ENCODE measurements at regions not wholly inside any gene's neighbourhood (a gene's known extent, or its start where the extent isn't known, plus 50 kb on each side); places are given as distances from the start of the nearest gene placed in this dataset.

DNA sequence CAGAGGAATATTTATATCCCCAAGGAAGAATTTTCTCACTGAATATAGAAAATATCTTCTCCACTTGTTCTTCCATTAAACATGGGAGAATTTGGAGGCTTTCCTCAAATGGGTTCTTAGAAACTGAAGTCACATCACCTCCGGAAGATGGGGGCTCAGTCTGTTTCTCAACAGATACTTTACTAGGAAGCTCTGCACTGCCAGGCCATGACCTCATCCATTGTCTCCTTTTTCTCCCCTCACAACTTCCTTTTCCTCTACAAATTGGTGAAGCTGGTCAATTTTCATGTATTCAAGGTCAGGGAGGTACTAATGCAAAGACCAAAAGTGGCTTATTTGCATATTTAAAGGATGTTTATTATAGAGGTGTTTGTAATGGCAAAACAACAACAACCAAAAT is 173.1 kb downstream of the RNF152 start:
- Histone ChIP-seq H3K9me1 (ENCODE audit: control insufficient read depth, extremely low read depth, insufficient read depth, low read length) (no peaks in the 10 kb centered on the region), H3K27ac (ENCODE audit: control insufficient read depth, insufficient read depth, low read length) (no peak overlapping the region), H4K20me1 (ENCODE audit: control insufficient read depth, extremely low read depth, insufficient read depth, low read length) (no peaks in the 10 kb centered on the region), H3K4me2 (ENCODE audit: control insufficient read depth, extremely low read depth, insufficient read depth, low read depth, low read length) (no peak overlapping the region), H3K9me3 (ENCODE audit: control insufficient read depth, low read depth, low read length) (no peaks in the 10 kb centered on the region), H3K27me3 (ENCODE audit: control insufficient read depth, extremely low read depth, insufficient read depth, low read length) (no peaks in the 10 kb centered on the region), H3K36me3 (ENCODE audit: control insufficient read depth in 2 of 2, extremely low read depth in 1 of 2, insufficient read depth in 2 of 2, low read length in 2 of 2) (no peaks in the 10 kb centered on the region), H3K4me1 (ENCODE audit: control insufficient read depth, extremely low read depth, insufficient read depth, low read length) (no peaks in the 10 kb centered on the region), H3K4me3 (ENCODE audit: control insufficient read depth in 2 of 3, extremely low read depth in 1 of 3, insufficient read depth in 2 of 3, low read depth in 1 of 3, low read length in 3 of 3) (no peak overlapping the region), H2AFZ (ENCODE audit: control insufficient read depth, low read length) (no peak overlapping the region), H3K79me2 (ENCODE audit: control insufficient read depth, insufficient read depth, low read length) (no peaks in the 10 kb centered on the region), H3K9ac (ENCODE audit: control insufficient read depth, extremely low read depth, insufficient read depth, low read length) (no peak overlapping the region)
- FAIRE-seq = no peak
- TF ChIP-seq, protein P1, sequence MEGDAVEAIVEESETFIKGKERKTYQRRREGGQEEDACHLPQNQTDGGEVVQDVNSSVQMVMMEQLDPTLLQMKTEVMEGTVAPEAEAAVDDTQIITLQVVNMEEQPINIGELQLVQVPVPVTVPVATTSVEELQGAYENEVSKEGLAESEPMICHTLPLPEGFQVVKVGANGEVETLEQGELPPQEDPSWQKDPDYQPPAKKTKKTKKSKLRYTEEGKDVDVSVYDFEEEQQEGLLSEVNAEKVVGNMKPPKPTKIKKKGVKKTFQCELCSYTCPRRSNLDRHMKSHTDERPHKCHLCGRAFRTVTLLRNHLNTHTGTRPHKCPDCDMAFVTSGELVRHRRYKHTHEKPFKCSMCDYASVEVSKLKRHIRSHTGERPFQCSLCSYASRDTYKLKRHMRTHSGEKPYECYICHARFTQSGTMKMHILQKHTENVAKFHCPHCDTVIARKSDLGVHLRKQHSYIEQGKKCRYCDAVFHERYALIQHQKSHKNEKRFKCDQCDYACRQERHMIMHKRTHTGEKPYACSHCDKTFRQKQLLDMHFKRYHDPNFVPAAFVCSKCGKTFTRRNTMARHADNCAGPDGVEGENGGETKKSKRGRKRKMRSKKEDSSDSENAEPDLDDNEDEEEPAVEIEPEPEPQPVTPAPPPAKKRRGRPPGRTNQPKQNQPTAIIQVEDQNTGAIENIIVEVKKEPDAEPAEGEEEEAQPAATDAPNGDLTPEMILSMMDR (optimal IDR thresholded peaks at IDR 0.05 in 1 of 3, IDR thresholded peaks at IDR 0.05 in 1 of 3, conservative IDR thresholded peaks at IDR 0.05 in 1 of 3; ENCODE audit: extremely low read depth in 1 of 3, insufficient read depth in 2 of 3, low read length in 3 of 3) = no peak
- no peak for TF ChIP-seq EZH2 (IDR thresholded peaks at IDR 0.05; ENCODE audit: low read length)
- no peak for DNase-seq (ENCODE audit: low read depth, low spot score)
- dilution Hi-C loops (cut with MboI; ENCODE audit: extremely low pct_ligation_motif_present, low sequenced_read_pairs) = no loop called here

DNA sequence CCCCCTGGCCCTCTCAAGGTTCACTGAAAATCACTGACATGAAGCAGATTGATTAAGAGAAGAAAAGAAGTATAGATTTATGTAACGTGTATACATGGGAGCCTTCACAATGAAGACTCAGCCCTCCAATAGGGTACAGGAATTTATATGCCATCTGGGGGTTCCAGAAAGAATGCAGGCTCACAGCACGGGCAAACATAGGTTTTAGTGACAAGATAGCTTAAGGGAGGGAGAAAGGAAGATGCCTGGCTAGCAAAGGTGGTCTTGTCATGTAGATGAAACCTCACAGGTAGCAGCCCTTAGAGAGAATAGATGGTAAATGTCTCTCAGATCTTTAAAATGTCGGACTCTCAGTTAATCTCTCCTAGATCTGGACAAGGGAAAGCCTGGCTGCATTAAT is 173.9 kb downstream of the RNF152 start:
- Histone ChIP-seq H2AFZ (ENCODE audit: control insufficient read depth, low read length) (no peak overlapping the region), H3K79me2 (ENCODE audit: control insufficient read depth, insufficient read depth, low read length) (no peaks in the 10 kb centered on the region), H3K4me1 (ENCODE audit: control insufficient read depth, extremely low read depth, insufficient read depth, low read length) (no peaks in the 10 kb centered on the region), H3K9me1 (ENCODE audit: control insufficient read depth, extremely low read depth, insufficient read depth, low read length) (no peaks in the 10 kb centered on the region), H3K36me3 (ENCODE audit: control insufficient read depth in 2 of 2, extremely low read depth in 1 of 2, insufficient read depth in 2 of 2, low read length in 2 of 2) (no peaks in the 10 kb centered on the region), H3K9me3 (ENCODE audit: control insufficient read depth, low read depth, low read length) (no peaks in the 10 kb centered on the region), H3K4me2 (ENCODE audit: control insufficient read depth, extremely low read depth, insufficient read depth, low read depth, low read length) (no peak overlapping the region), H4K20me1 (ENCODE audit: control insufficient read depth, extremely low read depth, insufficient read depth, low read length) (no peaks in the 10 kb centered on the region), H3K27me3 (ENCODE audit: control insufficient read depth, extremely low read depth, insufficient read depth, low read length) (no peaks in the 10 kb centered on the region), H3K9ac (ENCODE audit: control insufficient read depth, extremely low read depth, insufficient read depth, low read length) (no peak overlapping the region), H3K27ac (ENCODE audit: control insufficient read depth, insufficient read depth, low read length) (no peak overlapping the region), H3K4me3 (ENCODE audit: control insufficient read depth in 2 of 3, extremely low read depth in 1 of 3, insufficient read depth in 2 of 3, low read depth in 1 of 3, low read length in 3 of 3) (no peak overlapping the region)
- dilution Hi-C loops (cut with MboI; ENCODE audit: extremely low pct_ligation_motif_present, low sequenced_read_pairs) = no loop called here
- TF ChIP-seq, protein P1 (optimal IDR thresholded peaks at IDR 0.05 in 1 of 3, IDR thresholded peaks at IDR 0.05 in 1 of 3, conservative IDR thresholded peaks at IDR 0.05 in 1 of 3; ENCODE audit: extremely low read depth in 1 of 3, insufficient read depth in 2 of 3, low read length in 3 of 3) = no peak
- TF ChIP-seq EZH2 (IDR thresholded peaks at IDR 0.05; ENCODE audit: low read length) = no peak
- DNase-seq (ENCODE audit: low read depth, low spot score) = no peak
- no peak for FAIRE-seq

All from keratinocyte (primary cell).